ENCODE measurements at regions not wholly inside any gene's neighbourhood (a gene's known extent, or its start where the extent isn't known, plus 50 kb on each side); places are given as distances from the start of the nearest gene placed in this dataset.

DNA sequence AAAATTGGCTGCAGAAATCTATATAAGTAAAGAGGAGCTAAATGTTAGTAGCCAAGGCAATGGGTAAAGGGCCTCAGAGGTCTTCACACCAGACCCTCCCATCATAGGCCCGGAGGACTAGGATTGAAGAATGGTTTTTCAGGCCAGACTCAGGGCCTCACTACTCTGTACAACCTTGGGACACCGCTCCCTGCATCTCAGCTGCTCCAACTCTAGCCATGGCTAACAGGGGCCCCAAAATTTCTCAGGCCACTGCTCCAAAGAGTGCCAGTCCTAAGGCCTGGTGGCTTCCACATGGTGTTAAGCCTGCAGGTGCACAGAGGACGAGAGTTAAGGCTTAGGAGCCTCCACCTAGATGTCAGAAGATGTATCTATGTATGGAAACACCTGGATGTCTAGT is 155.5 kb upstream of the MGAT4C start:
- no peaks in the 10 kb centered on the region for H3K27me3 ChIP-seq (ENCODE audit: insufficient read depth, low read length)
- no peak overlapping the region for H3K4me2 ChIP-seq (ENCODE audit: low read length)
- H3K9me2 ChIP-seq (ENCODE audit: low read depth, low read length): no peaks in the 10 kb centered on the region
- H2AFZ ChIP-seq (ENCODE audit: low read length): no peak overlapping the region
- H3K27ac ChIP-seq (ENCODE audit: low read depth, low read length, poor library complexity, severe bottlenecking): no peak overlapping the region
- H3K79me2 ChIP-seq (ENCODE audit: insufficient read depth, low read length): no peaks in the 10 kb centered on the region
- H4K20me1 ChIP-seq (ENCODE audit: insufficient read depth, low read length): no peaks in the 10 kb centered on the region
- no peak overlapping the region for H3K4me3 ChIP-seq (ENCODE audit: low read depth, low read length, poor library complexity, severe bottlenecking)
- H3K4me1 ChIP-seq (ENCODE audit: insufficient read depth, low read length, severe bottlenecking): no peaks in the 10 kb centered on the region
- H3K9me3 ChIP-seq (ENCODE audit: low read length): no peaks in the 10 kb centered on the region
- no peaks in the 10 kb centered on the region for H3K36me3 ChIP-seq (ENCODE audit: insufficient read depth, low read length)
- TF ChIP-seq CTCF (IDR thresholded peaks at IDR 0.05; ENCODE audit: low read length): no peak
- no peak for TF ChIP-seq EZH2 (IDR thresholded peaks at IDR 0.05; ENCODE audit: borderline replicate concordance, low read length)
- H3K9ac ChIP-seq (ENCODE audit: low read length): no peak overlapping the region
- no peaks in the 10 kb centered on the region for H3F3A ChIP-seq (ENCODE audit: insufficient read depth, low read length)

DNA sequence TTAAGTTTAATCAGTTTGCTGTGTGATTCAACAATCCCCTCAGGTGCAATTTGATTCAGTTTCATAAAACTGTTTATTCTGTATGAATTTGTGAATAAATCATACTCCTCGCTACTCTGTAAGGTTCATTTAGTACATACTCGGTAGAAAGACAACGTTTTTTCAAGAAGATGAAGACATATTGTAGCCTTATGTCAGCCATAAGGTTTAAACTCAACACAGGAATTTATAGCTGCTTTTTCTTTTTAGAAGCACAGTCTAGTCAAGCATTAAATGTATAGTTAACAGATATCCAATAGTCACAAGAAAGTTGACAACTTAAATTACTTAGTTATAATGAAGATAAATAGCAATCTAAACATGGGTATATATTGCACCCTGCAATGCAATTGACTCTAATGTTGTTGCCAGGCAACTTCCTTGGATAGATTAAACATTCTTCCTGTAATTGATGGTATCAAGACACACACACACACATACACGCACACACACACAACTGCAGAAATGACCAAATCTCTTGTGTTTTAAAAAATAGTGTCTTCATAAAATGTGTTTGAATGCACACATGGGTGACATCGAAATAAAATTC is 151.5 kb upstream of the MGAT4C start:
- Histone ChIP-seq H4K20me1 (ENCODE audit: insufficient read depth, low read length) (no peaks in the 10 kb centered on the region), H3K36me3 (ENCODE audit: insufficient read depth, low read length) (no peaks in the 10 kb centered on the region), H3K79me2 (ENCODE audit: insufficient read depth, low read length) (no peaks in the 10 kb centered on the region), H3K4me1 (ENCODE audit: insufficient read depth, low read length, severe bottlenecking) (no peaks in the 10 kb centered on the region), H3K27ac (ENCODE audit: low read depth, low read length, poor library complexity, severe bottlenecking) (no peak overlapping the region), H2AFZ (ENCODE audit: low read length) (no peak overlapping the region), H3K4me2 (ENCODE audit: low read length) (no peak overlapping the region), H3K9me2 (ENCODE audit: low read depth, low read length) (no peaks in the 10 kb centered on the region), H3K9ac (ENCODE audit: low read length) (no peak overlapping the region), H3K27me3 (ENCODE audit: insufficient read depth, low read length) (no peaks in the 10 kb centered on the region), H3F3A (ENCODE audit: insufficient read depth, low read length) (no peaks in the 10 kb centered on the region), H3K9me3 (ENCODE audit: low read length) (no peaks in the 10 kb centered on the region), H3K4me3 (ENCODE audit: low read depth, low read length, poor library complexity, severe bottlenecking) (no peak overlapping the region)
- no peak for TF ChIP-seq CTCF (IDR thresholded peaks at IDR 0.05; ENCODE audit: low read length)
- no peak for TF ChIP-seq EZH2 (IDR thresholded peaks at IDR 0.05; ENCODE audit: borderline replicate concordance, low read length)

GRCh38 chr12:86389949-86390348 is 133.8 kb upstream of the MGAT4C start:
- H3K9me2 ChIP-seq (ENCODE audit: low read depth, low read length): no peaks in the 10 kb centered on the region
- no peaks in the 10 kb centered on the region for H3K27me3 ChIP-seq (ENCODE audit: insufficient read depth, low read length)
- H3K9ac ChIP-seq (ENCODE audit: low read length): no peak overlapping the region

More at GRCh38 chr12:86389949-86390348, 133.8 kb upstream of the MGAT4C start:
- H3F3A ChIP-seq (ENCODE audit: insufficient read depth, low read length): no peaks in the 10 kb centered on the region
- no peaks in the 10 kb centered on the region for H3K4me1 ChIP-seq (ENCODE audit: insufficient read depth, low read length, severe bottlenecking)
- H2AFZ ChIP-seq (ENCODE audit: low read length): no peak overlapping the region
- H4K20me1 ChIP-seq (ENCODE audit: insufficient read depth, low read length): no peaks in the 10 kb centered on the region
- no peaks in the 10 kb centered on the region for H3K79me2 ChIP-seq (ENCODE audit: insufficient read depth, low read length)
- no peaks in the 10 kb centered on the region for H3K36me3 ChIP-seq (ENCODE audit: insufficient read depth, low read length)
- H3K4me2 ChIP-seq (ENCODE audit: low read length): no peak overlapping the region
- TF ChIP-seq CTCF (IDR thresholded peaks at IDR 0.05; ENCODE audit: low read length) (no peak), EZH2 (IDR thresholded peaks at IDR 0.05; ENCODE audit: borderline replicate concordance, low read length) (no peak)
- no peak overlapping the region for H3K4me3 ChIP-seq (ENCODE audit: low read depth, low read length, poor library complexity, severe bottlenecking)
- H3K27ac ChIP-seq (ENCODE audit: low read depth, low read length, poor library complexity, severe bottlenecking): no peak overlapping the region
- H3K9me3 ChIP-seq (ENCODE audit: low read length): no peaks in the 10 kb centered on the region

All from OCI-LY1 (cell line).